ENCODE measurements at regions not wholly inside any gene's neighbourhood (a gene's known extent, or its start where the extent isn't known, plus 50 kb on each side); places are given as distances from the start of the nearest gene placed in this dataset.

DNA sequence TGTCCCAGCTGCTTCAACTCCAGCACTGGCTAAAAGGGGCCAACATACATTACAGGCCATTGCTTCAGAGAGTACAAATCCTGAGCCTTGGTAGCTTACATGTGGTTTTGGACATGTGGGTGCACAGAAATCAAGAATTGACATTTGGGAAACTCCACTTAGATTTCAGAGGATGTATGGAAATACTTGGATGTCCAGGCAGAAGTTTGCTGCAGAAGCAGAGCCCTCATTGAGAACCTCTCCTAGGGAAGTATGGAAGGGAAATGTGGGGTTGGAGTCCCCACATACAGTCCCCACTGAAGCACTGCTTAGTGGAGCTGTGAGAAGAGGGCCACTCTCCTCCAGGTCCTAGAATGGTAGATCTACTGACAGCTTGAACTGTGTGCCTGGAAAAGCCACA, 218.0 kb upstream of the CWC22 start:
- Histone ChIP-seq H3K4me1 (ENCODE audit: control insufficient read depth, insufficient read depth, low read length) (no peaks in the 10 kb centered on the region), H3K27me3 (ENCODE audit: control insufficient read depth, insufficient read depth, low read length) (no peaks in the 10 kb centered on the region), H3K9me3 (ENCODE audit: control insufficient read depth, insufficient read depth, low read depth, low read length) (no peaks in the 10 kb centered on the region), H3K4me3 (ENCODE audit: low read depth in 2 of 2, low read length in 2 of 2) (no peak overlapping the region), H3K27ac (ENCODE audit: low read length) (no peak overlapping the region), H3K36me3 (ENCODE audit: control insufficient read depth, insufficient read depth, low read length) (no peaks in the 10 kb centered on the region)
- intact Hi-C loops (cut with micrococcal nuclease; ENCODE audit: unreplicated experiment) = no loop called here
- no TSS peak for BruUV-seq (replicated peaks)
- ChIA-PET POLR2A (no interaction called here), CTCF (interaction anchor here (0.7 kb wide), 1 partner anchor 337 kb away, joined by 4 read pairs; no protein-coding TSS in a partner anchor)
- TF ChIP-seq, protein P1, sequence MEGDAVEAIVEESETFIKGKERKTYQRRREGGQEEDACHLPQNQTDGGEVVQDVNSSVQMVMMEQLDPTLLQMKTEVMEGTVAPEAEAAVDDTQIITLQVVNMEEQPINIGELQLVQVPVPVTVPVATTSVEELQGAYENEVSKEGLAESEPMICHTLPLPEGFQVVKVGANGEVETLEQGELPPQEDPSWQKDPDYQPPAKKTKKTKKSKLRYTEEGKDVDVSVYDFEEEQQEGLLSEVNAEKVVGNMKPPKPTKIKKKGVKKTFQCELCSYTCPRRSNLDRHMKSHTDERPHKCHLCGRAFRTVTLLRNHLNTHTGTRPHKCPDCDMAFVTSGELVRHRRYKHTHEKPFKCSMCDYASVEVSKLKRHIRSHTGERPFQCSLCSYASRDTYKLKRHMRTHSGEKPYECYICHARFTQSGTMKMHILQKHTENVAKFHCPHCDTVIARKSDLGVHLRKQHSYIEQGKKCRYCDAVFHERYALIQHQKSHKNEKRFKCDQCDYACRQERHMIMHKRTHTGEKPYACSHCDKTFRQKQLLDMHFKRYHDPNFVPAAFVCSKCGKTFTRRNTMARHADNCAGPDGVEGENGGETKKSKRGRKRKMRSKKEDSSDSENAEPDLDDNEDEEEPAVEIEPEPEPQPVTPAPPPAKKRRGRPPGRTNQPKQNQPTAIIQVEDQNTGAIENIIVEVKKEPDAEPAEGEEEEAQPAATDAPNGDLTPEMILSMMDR (IDR thresholded peaks at IDR 0.05) = no peak
- TF ChIP-seq TCF7L2 (IDR thresholded peaks at IDR 0.05; ENCODE audit: low read depth, low read length) = no peak
- TF ChIP-seq, protein P2, sequence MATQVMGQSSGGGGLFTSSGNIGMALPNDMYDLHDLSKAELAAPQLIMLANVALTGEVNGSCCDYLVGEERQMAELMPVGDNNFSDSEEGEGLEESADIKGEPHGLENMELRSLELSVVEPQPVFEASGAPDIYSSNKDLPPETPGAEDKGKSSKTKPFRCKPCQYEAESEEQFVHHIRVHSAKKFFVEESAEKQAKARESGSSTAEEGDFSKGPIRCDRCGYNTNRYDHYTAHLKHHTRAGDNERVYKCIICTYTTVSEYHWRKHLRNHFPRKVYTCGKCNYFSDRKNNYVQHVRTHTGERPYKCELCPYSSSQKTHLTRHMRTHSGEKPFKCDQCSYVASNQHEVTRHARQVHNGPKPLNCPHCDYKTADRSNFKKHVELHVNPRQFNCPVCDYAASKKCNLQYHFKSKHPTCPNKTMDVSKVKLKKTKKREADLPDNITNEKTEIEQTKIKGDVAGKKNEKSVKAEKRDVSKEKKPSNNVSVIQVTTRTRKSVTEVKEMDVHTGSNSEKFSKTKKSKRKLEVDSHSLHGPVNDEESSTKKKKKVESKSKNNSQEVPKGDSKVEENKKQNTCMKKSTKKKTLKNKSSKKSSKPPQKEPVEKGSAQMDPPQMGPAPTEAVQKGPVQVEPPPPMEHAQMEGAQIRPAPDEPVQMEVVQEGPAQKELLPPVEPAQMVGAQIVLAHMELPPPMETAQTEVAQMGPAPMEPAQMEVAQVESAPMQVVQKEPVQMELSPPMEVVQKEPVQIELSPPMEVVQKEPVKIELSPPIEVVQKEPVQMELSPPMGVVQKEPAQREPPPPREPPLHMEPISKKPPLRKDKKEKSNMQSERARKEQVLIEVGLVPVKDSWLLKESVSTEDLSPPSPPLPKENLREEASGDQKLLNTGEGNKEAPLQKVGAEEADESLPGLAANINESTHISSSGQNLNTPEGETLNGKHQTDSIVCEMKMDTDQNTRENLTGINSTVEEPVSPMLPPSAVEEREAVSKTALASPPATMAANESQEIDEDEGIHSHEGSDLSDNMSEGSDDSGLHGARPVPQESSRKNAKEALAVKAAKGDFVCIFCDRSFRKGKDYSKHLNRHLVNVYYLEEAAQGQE (IDR thresholded peaks at IDR 0.05; ENCODE audit: insufficient read depth in 1 of 2, low read depth in 2 of 2, low read length in 1 of 2) = no peak
- TF ChIP-seq POLR2AphosphoS5 (IDR thresholded peaks at IDR 0.05; ENCODE audit: low read depth, low read length) = no peak
- no peak for TF ChIP-seq SIN3A (IDR thresholded peaks at IDR 0.05; ENCODE audit: borderline replicate concordance, insufficient read depth, low read depth, low read length)
- in situ Hi-C loops (cut with HindIII; ENCODE audit: low pct_unique_long_range_greater_than_20kb, low sequenced_read_pairs) = no loop called here
- no peak for DNase-seq (ENCODE audit: low read depth, low spot score)
- ATAC-seq = no peak

DNA sequence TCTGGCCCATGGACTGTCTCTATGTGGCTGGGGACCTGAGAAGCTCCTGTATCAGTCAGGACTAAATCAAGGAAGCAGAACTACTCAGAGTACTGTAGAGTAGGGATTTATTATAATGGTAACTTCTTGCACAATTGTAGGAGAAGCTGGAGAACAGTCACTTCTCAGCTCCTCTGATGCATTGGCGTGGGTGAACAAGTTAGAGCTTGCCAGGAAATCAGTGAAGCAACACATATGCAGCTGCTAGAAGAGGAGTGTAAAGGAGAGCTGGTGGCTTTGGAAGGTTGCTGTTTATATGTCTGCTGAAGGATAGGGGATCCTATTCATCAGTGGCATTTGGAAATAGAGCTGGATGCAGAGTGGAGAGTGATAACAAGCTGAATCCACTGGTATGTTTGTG, 215.5 kb upstream of the CWC22 start:
- DNase-seq (ENCODE audit: low read depth, low spot score) = no peak
- ATAC-seq = no peak
- H3K4me1 ChIP-seq (ENCODE audit: control insufficient read depth, insufficient read depth, low read length) = no peaks in the 10 kb centered on the region
- no peaks in the 10 kb centered on the region for H3K27me3 ChIP-seq (ENCODE audit: control insufficient read depth, insufficient read depth, low read length)
- no peak overlapping the region for H3K27ac ChIP-seq (ENCODE audit: low read length)
- BruUV-seq (replicated peaks) = no TSS peak
- POLR2A ChIA-PET = interaction anchor here (0.5 kb wide), 1 partner anchor 1669 kb away, joined by 3 read pairs; the partner anchor contains the start of gene ITPRID2
- H3K36me3 ChIP-seq (ENCODE audit: control insufficient read depth, insufficient read depth, low read length) = no peaks in the 10 kb centered on the region
- in situ Hi-C loops (cut with HindIII; ENCODE audit: low pct_unique_long_range_greater_than_20kb, low sequenced_read_pairs) (no loop called here), intact Hi-C loops (cut with micrococcal nuclease; ENCODE audit: unreplicated experiment) (no loop called here)
- no peaks in the 10 kb centered on the region for H3K9me3 ChIP-seq (ENCODE audit: control insufficient read depth, insufficient read depth, low read depth, low read length)
- H3K4me3 ChIP-seq (ENCODE audit: low read depth in 2 of 2, low read length in 2 of 2) = no peak overlapping the region
- CTCF ChIA-PET = no interaction called here
- TF ChIP-seq POLR2AphosphoS5 (IDR thresholded peaks at IDR 0.05; ENCODE audit: low read depth, low read length) (no peak), SIN3A (IDR thresholded peaks at IDR 0.05; ENCODE audit: borderline replicate concordance, insufficient read depth, low read depth, low read length) (no peak), TCF7L2 (IDR thresholded peaks at IDR 0.05; ENCODE audit: low read depth, low read length) (no peak)
- TF ChIP-seq, protein P1 (IDR thresholded peaks at IDR 0.05) = no peak
- TF ChIP-seq, protein P2 (IDR thresholded peaks at IDR 0.05; ENCODE audit: insufficient read depth in 1 of 2, low read depth in 2 of 2, low read length in 1 of 2) = no peak
